ENCODE measurements at regions not wholly inside any gene's neighbourhood (a gene's known extent, or its start where the extent isn't known, plus 50 kb on each side); places are given as distances from the start of the nearest gene placed in this dataset.

DNA sequence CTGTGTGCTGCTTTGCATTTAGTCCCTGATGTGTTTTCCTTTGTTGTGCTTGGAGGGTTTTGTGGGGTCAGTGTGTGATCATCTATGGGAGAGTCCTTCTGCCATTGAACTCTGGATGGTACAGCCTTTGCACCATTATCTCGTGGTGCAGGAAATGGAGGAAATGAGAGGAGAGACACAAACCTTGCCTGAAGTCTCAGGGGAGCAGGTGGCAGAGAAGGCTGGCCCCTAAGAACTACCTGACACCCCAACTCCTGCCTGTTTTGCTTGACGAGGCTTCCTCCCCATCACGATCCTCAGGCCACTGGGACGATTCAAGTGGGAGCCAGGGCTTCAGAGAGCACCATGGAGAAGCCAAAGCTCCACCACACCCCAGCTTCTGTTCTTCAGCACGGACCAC is 1316.4 kb downstream of the TBC1D22A start:
- no peak for TF ChIP-seq POLR2AphosphoS5 (IDR thresholded peaks at IDR 0.05)
- no peak for TF ChIP-seq EP300 (IDR thresholded peaks at IDR 0.05)
- TF ChIP-seq, protein P1, sequence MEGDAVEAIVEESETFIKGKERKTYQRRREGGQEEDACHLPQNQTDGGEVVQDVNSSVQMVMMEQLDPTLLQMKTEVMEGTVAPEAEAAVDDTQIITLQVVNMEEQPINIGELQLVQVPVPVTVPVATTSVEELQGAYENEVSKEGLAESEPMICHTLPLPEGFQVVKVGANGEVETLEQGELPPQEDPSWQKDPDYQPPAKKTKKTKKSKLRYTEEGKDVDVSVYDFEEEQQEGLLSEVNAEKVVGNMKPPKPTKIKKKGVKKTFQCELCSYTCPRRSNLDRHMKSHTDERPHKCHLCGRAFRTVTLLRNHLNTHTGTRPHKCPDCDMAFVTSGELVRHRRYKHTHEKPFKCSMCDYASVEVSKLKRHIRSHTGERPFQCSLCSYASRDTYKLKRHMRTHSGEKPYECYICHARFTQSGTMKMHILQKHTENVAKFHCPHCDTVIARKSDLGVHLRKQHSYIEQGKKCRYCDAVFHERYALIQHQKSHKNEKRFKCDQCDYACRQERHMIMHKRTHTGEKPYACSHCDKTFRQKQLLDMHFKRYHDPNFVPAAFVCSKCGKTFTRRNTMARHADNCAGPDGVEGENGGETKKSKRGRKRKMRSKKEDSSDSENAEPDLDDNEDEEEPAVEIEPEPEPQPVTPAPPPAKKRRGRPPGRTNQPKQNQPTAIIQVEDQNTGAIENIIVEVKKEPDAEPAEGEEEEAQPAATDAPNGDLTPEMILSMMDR (IDR thresholded peaks at IDR 0.05), result no peak
